Panc1 (cell line): ENCODE measurements at regions not wholly inside any gene's neighbourhood (a gene's known extent, or its start where the extent isn't known, plus 50 kb on each side); places are given as distances from the start of the nearest gene placed in this dataset.
"Not testable (repeated sequence)": the region's sequence is repeated elsewhere in the genome, so short reads cannot be mapped to it uniquely, and the experiment has no call there.

Experiments used
- ATAC-seq: fragments of 200-7000 bp; cut with Tn5 transposase; 2 replicates; pipeline ENCODE4 v1.9.1; 2020; ENCODE audit warnings: mild to moderate bottlenecking, moderate library complexity
- BruUV-seq: library from RNA; stranded (reverse); fragments of 400-500 nt; replicated peaks from 2 replicates; lab custom pipeline; 2021; lab: Mats Ljungman, UMichigan
- CTCF ChIA-PET: fragments of 300-600 bp; sonication (Branson Sonifier 250); formaldehyde crosslinking; loops from one replicate; lab custom pipeline; 2022; ENCODE audit warnings: antibody characterized with exemption; lab: Charles Lee
- POLR2A ChIA-PET: fragments of 300-600 bp; sonication (Branson Sonifier 250); formaldehyde crosslinking; loops from one replicate; lab custom pipeline; 2022; ENCODE audit warnings: antibody characterized with exemption; lab: Charles Lee
- DNase-seq: peaks from one replicate; pipeline ENCODE4 v3.0.0-alpha.2; 2010; ENCODE audit warnings: low read depth, low spot score
- H3K27ac ChIP-seq: 2 replicates; pipeline ENCODE4 v1.5.1; 2011; ENCODE audit warnings: mild to moderate bottlenecking, low read length, inconsistent platforms
- H3K27me3 ChIP-seq: fragments of 200-500 bp; sonication (Bioruptor generic); 2 replicates; pipeline ENCODE4 v1.6.0; 2014; ENCODE audit warnings: low read length, inconsistent platforms; ENCODE audit not compliant: control insufficient read depth, insufficient read depth
- H3K36me3 ChIP-seq: fragments of 200-500 bp; sonication (Bioruptor generic); 2 replicates; pipeline ENCODE4 v1.5.1; 2014; ENCODE audit warnings: inconsistent platforms, mild to moderate bottlenecking, low read length, moderate library complexity; ENCODE audit not compliant: control insufficient read depth, insufficient read depth
- H3K4me1 ChIP-seq: 2 replicates; pipeline ENCODE4 v1.5.1; 2011; ENCODE audit warnings: inconsistent platforms, mild to moderate bottlenecking, low read length, moderate library complexity; ENCODE audit not compliant: control insufficient read depth, insufficient read depth
- H3K4me3 ChIP-seq, 2 experiments: 2 replicates each; pipeline ENCODE4 v1.5.1; 2011 to 2012; ENCODE audit warnings: low read depth in 2 of 2, low read length in 2 of 2, mild to moderate bottlenecking in 2 of 2, inconsistent platforms in 1 of 2, moderate library complexity in 1 of 2
- H3K9me3 ChIP-seq: fragments of 200-500 bp; sonication (Bioruptor generic); 2 replicates; pipeline ENCODE4 v1.5.1; 2014; ENCODE audit warnings: low read depth, mild to moderate bottlenecking, inconsistent platforms, low read length, moderate library complexity; ENCODE audit not compliant: control insufficient read depth, insufficient read depth
- CTCF ChIP-seq: fragments of 450-650 bp; IDR thresholded peaks from 2 replicates; pipeline ENCODE4 v1.5.1; 2017; ENCODE audit warnings: mild to moderate bottlenecking
- POLR2AphosphoS5 ChIP-seq: IDR thresholded peaks from 2 replicates; pipeline ENCODE4 v1.6.1; 2012; ENCODE audit warnings: mild to moderate bottlenecking, low read depth, low read length, moderate library complexity
- SIN3A ChIP-seq: IDR thresholded peaks from 2 replicates; pipeline ENCODE4 v1.6.1; 2012; ENCODE audit warnings: low read depth, mild to moderate bottlenecking, low read length, moderate library complexity, borderline replicate concordance; ENCODE audit not compliant: insufficient read depth
- TCF7L2 ChIP-seq: IDR thresholded peaks from 2 replicates; pipeline ENCODE4 v1.6.1; 2011; ENCODE audit warnings: mild to moderate bottlenecking, low read depth, low read length, inconsistent platforms
- in situ Hi-C: cut with HindIII; loops from 2 replicates; pipeline ENCODE4 v1.10.0; 2016; ENCODE audit warnings: low sequenced_read_pairs, low pct_unique_long_range_greater_than_20kb
- intact Hi-C: fragments of 100-400 bp; cut with micrococcal nuclease; formaldehyde crosslinking; loops from one replicate; pipeline ENCODE4 v1.10.0; 2022; ENCODE audit not compliant: unreplicated experiment
- TF ChIP-seq, protein P1 (sequence below), 2 experiments: IDR thresholded peaks; 2 replicates each; pipeline ENCODE4 v1.6.1; 2011 to 2012; ENCODE audit warnings: low read depth in 2 of 2, control low read depth in 1 of 2, low read length in 1 of 2, mild to moderate bottlenecking in 1 of 2, moderate library complexity in 1 of 2; ENCODE audit not compliant: insufficient read depth in 1 of 2

- POLR2A ChIA-PET, intact Hi-C loops, H3K36me3 ChIP-seq, H3K4me1 ChIP-seq, DNase-seq, H3K9me3 ChIP-seq, in situ Hi-C loops, CTCF ChIA-PET, H3K27ac ChIP-seq, BruUV-seq, H3K27me3 ChIP-seq, H3K4me3 ChIP-seq, ATAC-seq: not testable (repeated sequence)
Observed at GRCh38 chr22:11062534-11062933, 4465.5 kb upstream of the OR11H1 start.

DNA sequence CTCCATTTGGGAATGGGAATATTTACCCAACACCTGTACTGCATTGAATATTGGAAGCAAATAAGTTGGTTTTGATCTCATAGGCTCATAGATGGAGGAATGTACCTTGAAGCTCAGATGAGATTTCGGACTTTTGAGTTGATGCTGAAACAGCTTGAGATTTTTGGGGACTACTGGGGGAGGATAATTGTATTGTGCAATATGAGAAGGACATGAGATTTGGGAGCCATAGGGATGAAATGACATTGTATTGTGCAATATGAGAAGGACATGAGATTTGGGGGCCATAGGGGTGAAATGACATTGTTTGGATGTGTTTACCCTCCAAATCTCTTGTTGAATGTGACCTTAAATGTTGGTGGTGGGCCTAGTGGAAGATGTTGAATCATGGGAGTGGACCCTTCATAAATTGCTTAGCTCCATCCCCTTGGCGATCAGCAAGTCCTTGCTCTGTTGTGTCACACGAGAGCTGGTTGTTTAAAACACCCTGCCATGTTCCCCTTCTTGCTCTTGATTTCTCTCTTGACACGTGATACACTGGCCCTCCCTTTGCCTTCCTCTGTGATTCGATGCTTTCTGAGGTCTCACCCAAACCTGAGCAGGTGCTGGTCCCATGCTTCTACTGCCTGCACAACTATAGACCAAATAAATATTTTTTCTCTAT is 4464.8 kb upstream of the OR11H1 start:
- H3K4me3 ChIP-seq, H3K27ac ChIP-seq, CTCF ChIA-PET, H3K36me3 ChIP-seq, H3K4me1 ChIP-seq, in situ Hi-C loops, POLR2A ChIA-PET, H3K27me3 ChIP-seq, intact Hi-C loops, DNase-seq, H3K9me3 ChIP-seq, ATAC-seq, BruUV-seq: not testable (repeated sequence)

- CTCF ChIA-PET, intact Hi-C loops, H3K4me3 ChIP-seq, BruUV-seq, in situ Hi-C loops, H3K27ac ChIP-seq, POLR2A ChIA-PET, ATAC-seq, DNase-seq, H3K27me3 ChIP-seq, H3K9me3 ChIP-seq, H3K4me1 ChIP-seq, H3K36me3 ChIP-seq: not testable (repeated sequence)
Observed at GRCh38 chr22:11065210-11065609, 4462.8 kb upstream of the OR11H1 start.

GRCh38 chr22:11065876-11066457 is 4462.0 kb upstream of the OR11H1 start:
- H3K27ac ChIP-seq, H3K36me3 ChIP-seq, H3K27me3 ChIP-seq, DNase-seq, POLR2A ChIA-PET, intact Hi-C loops, BruUV-seq, ATAC-seq, CTCF ChIA-PET, H3K4me1 ChIP-seq, H3K9me3 ChIP-seq, in situ Hi-C loops, H3K4me3 ChIP-seq: not testable (repeated sequence)

DNA sequence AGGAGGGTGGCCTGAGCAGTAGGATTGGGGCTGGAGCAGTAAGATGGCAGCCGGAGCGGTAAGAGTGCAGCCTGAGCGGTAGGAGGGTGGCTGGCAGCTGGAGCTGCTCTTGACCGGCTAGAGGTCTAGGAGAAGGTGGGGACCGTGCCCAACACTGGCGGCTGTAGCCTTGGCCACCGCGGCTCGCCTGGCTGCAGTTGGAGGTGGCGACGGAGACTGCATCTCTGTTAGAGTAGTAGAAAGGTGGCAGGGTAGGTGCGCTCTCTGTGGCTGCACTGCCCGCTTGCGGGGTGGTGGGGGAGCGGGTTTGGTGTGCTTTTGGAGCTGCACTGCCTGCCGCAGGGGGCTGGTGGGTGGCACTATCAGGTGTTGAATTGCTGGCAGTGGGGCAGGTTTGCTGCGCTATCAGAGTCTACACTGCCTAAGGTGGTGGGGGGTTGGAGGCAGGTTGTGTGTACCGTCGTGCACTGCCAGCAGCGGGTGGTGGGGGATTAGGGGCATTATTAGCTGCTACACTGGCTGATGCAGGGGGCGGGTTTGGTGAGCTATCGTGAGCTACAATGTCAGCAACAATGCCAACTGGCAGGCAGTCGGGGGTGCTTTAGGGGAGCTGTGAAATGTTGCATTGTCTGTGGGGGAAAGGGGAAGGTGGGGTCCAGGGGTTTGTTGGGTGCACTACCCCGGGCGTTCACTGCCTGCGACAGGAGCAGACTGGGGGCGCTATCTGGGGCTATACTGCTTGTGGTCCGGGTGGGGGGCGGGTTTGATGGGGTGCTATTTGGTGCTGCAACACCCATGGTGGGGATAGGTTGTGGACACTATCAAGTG is 4461.3 kb upstream of the OR11H1 start:
- ChIA-PET CTCF (no interaction called here), POLR2A (no interaction called here)
- Histone ChIP-seq H3K27me3 (no peaks in the 10 kb centered on the region), H3K4me1 (no peaks in the 10 kb centered on the region), H3K36me3 (no peaks in the 10 kb centered on the region), H3K4me3 (no peak overlapping the region), H3K27ac (no peak overlapping the region), H3K9me3 (no peaks in the 10 kb centered on the region)
- BruUV-seq, result no TSS peak
- ATAC-seq (no peak), DNase-seq (no peak)
- intact Hi-C loops, result no loop called here
- in situ Hi-C loops, result no loop called here
- TF ChIP-seq, protein P1, sequence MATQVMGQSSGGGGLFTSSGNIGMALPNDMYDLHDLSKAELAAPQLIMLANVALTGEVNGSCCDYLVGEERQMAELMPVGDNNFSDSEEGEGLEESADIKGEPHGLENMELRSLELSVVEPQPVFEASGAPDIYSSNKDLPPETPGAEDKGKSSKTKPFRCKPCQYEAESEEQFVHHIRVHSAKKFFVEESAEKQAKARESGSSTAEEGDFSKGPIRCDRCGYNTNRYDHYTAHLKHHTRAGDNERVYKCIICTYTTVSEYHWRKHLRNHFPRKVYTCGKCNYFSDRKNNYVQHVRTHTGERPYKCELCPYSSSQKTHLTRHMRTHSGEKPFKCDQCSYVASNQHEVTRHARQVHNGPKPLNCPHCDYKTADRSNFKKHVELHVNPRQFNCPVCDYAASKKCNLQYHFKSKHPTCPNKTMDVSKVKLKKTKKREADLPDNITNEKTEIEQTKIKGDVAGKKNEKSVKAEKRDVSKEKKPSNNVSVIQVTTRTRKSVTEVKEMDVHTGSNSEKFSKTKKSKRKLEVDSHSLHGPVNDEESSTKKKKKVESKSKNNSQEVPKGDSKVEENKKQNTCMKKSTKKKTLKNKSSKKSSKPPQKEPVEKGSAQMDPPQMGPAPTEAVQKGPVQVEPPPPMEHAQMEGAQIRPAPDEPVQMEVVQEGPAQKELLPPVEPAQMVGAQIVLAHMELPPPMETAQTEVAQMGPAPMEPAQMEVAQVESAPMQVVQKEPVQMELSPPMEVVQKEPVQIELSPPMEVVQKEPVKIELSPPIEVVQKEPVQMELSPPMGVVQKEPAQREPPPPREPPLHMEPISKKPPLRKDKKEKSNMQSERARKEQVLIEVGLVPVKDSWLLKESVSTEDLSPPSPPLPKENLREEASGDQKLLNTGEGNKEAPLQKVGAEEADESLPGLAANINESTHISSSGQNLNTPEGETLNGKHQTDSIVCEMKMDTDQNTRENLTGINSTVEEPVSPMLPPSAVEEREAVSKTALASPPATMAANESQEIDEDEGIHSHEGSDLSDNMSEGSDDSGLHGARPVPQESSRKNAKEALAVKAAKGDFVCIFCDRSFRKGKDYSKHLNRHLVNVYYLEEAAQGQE (IDR thresholded peaks at IDR 0.05; ENCODE audit: insufficient read depth in 1 of 2, low read depth in 2 of 2, low read length in 1 of 2), result no peak
- no peak for TF ChIP-seq TCF7L2
- TF ChIP-seq CTCF, result no peak
- TF ChIP-seq POLR2AphosphoS5, result no peak
- no peak for TF ChIP-seq SIN3A
